ENCODE measurements at regions not wholly inside any gene's neighbourhood (a gene's known extent, or its start where the extent isn't known, plus 50 kb on each side); places are given as distances from the start of the nearest gene placed in this dataset.

- TF ChIP-seq CTCF (tag by site-specific recombination; IDR thresholded peaks at IDR 0.05) (no peak), ZNF138 (tag by site-specific recombination; IDR thresholded peaks at IDR 0.05; ENCODE audit: borderline replicate concordance) (no peak), PRDM1 (tag by site-specific recombination; IDR thresholded peaks at IDR 0.05) (no peak), ZNF239 (tag by site-specific recombination; IDR thresholded peaks at IDR 0.05) (no peak), ZNF658 (tag by site-specific recombination; IDR thresholded peaks at IDR 0.05) (no peak), ZNF621 (tag by site-specific recombination; IDR thresholded peaks at IDR 0.05) (no peak), ZBTB1 (tag by site-specific recombination; IDR thresholded peaks at IDR 0.05) (no peak), ZNF133 (tag by site-specific recombination; IDR thresholded peaks at IDR 0.05) (no peak), ZNF350 (tag by site-specific recombination; IDR thresholded peaks at IDR 0.05) (no peak), ZNF544 (tag by site-specific recombination; IDR thresholded peaks at IDR 0.05) (no peak), ZFP37 (tag by site-specific recombination; IDR thresholded peaks at IDR 0.05) (no peak)
These were observed 764.6 kb upstream of the ZEB2 start for GRCh38 chr2:145284551-145284950.

Data from HEK293 (cell line).